ENCODE measurements at regions not wholly inside any gene's neighbourhood (a gene's known extent, or its start where the extent isn't known, plus 50 kb on each side); places are given as distances from the start of the nearest gene placed in this dataset.

DNA sequence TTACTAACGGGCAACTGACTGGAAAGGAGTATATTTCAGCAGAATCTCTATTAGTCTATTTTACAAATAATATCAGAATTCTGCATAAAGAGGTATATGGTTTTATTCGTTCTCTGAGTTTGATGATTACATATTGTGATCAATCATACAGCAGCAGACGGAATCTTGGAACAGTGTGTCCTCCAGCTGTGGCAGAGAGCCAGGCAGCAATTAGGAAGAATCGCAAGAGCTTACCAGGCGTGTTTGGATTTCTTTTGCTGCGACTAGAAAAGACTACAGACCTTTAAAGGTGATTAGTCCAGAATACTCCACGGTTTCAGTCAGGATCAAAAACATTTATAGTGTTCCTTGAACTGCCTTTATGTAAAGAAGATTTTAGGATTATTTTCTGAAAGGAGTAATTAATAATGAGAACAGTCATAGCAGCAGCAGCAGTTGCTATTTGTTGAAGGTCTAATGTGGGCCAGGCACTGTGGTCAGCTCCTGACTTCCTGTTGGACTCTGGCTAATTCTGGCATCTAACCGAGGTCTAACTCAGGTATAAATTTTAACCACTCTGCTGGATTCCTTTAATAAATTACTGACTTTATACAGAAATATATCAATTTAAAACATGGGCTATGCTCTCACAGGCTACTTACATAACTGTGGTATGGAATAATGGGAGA lies 225.3 kb upstream of the CXorf66 start:
- Histone ChIP-seq H3K79me2 (ENCODE audit: control insufficient read depth, insufficient read depth, low read length) (no peaks in the 10 kb centered on the region), H3K4me1 (ENCODE audit: control insufficient read depth, insufficient read depth, low read length) (no peaks in the 10 kb centered on the region), H3K9me3 (replicated peaks; ENCODE audit: control insufficient read depth, insufficient read depth, low read length) (no peaks in the 10 kb centered on the region), H3K4me2 (ENCODE audit: control insufficient read depth, insufficient read depth) (no peak overlapping the region), H3K4me3 (no peak overlapping the region), H3K36me3 (ENCODE audit: control insufficient read depth in 2 of 2, insufficient read depth in 2 of 2, low read length in 1 of 2) (no peaks in the 10 kb centered on the region), H3K27ac (ENCODE audit: control insufficient read depth, insufficient read depth) (no peak overlapping the region), H3K27me3 (replicated peaks in 1 of 2; ENCODE audit: control insufficient read depth in 2 of 2, insufficient read depth in 2 of 2, low read length in 1 of 2) (no peaks in the 10 kb centered on the region), H4K20me1 (ENCODE audit: control insufficient read depth, insufficient read depth) (no peaks in the 10 kb centered on the region), H2AFZ (ENCODE audit: control insufficient read depth, low read depth, low read length) (no peak overlapping the region), H3K9ac (ENCODE audit: control insufficient read depth, insufficient read depth, low read length) (no peak overlapping the region)
- ATAC-seq (no peak), DNase-seq (ENCODE audit: low read depth, low spot score) (no peak), FAIRE-seq (no peak)
- no TSS peak for BruUV-seq (replicated peaks)
- TF ChIP-seq EZH2 (IDR thresholded peaks at IDR 0.05; ENCODE audit: borderline replicate concordance, control insufficient read depth, low read depth, low read length) (no peak), CBX5 (IDR thresholded peaks at IDR 0.05; ENCODE audit: low read depth) (no peak), MYC (IDR thresholded peaks at IDR 0.05; ENCODE audit: insufficient read depth, insufficient read length, insufficient replicate concordance, low read length, severe bottlenecking) (no peak), MTA2 (IDR thresholded peaks at IDR 0.05; ENCODE audit: low read depth) (no peak), JUNB (IDR thresholded peaks at IDR 0.05) (no peak)
- TF ChIP-seq, protein P1, sequence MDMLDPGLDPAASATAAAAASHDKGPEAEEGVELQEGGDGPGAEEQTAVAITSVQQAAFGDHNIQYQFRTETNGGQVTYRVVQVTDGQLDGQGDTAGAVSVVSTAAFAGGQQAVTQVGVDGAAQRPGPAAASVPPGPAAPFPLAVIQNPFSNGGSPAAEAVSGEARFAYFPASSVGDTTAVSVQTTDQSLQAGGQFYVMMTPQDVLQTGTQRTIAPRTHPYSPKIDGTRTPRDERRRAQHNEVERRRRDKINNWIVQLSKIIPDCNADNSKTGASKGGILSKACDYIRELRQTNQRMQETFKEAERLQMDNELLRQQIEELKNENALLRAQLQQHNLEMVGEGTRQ (IDR thresholded peaks at IDR 0.05; ENCODE audit: borderline replicate concordance, low read depth, low read length), result no peak
- in situ Hi-C loops (cut with MboI), result no loop called here
- POLR2A ChIA-PET, result no interaction called here
- intact Hi-C loops (cut with micrococcal nuclease; ENCODE audit: unreplicated experiment), result no loop called here
- SMC1A ChIA-PET (ENCODE audit: uncharacterized antibody, unreplicated experiment), result no interaction called here
- WGBS (ENCODE audit: insufficient coverage, insufficient replicate concordance, low lambda C conversion rate, missing lambda C conversion rate), result 23% methylated on average over 8 of the region's 8 CpGs
- CTCF ChIA-PET, result interaction anchor here (0.8 kb wide), 1 partner anchor 61 kb away, joined by 3 read pairs; no protein-coding TSS in a partner anchor
- RAD21 ChIA-PET (ENCODE audit: unreplicated experiment), result no interaction called here

DNA sequence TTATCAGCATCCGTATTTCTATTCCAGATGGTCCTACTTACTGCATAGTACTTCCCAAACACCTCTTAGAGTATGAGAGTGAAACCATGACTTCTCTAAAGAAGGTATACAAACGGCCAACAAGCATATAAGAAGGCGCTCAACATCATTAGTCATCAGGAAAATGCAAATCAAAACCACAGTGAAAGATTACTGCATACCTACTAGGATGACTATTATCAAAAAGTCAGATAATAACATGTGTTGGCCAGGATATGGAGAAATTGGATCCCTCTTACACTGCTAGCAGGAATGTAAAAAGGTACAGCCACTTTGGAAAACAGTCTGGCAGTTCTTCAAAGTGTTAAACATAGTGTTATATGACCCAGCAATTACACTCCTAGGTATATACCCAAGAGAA lies 215.3 kb upstream of the CXorf66 start:
- in situ Hi-C loops (cut with MboI) (no loop called here), intact Hi-C loops (cut with micrococcal nuclease; ENCODE audit: unreplicated experiment) (no loop called here)
- H3K36me3 ChIP-seq (ENCODE audit: control insufficient read depth in 2 of 2, insufficient read depth in 2 of 2, low read length in 1 of 2), result no peaks in the 10 kb centered on the region
- FAIRE-seq (no peak), ATAC-seq (no peak), DNase-seq (ENCODE audit: low read depth, low spot score) (no peak)
- no peak overlapping the region for H3K4me2 ChIP-seq (ENCODE audit: control insufficient read depth, insufficient read depth)
- no peaks in the 10 kb centered on the region for H3K4me1 ChIP-seq (ENCODE audit: control insufficient read depth, insufficient read depth, low read length)
- WGBS (ENCODE audit: insufficient coverage, insufficient replicate concordance, low lambda C conversion rate, missing lambda C conversion rate), result 28% methylated on average over 3 of the region's 3 CpGs
- no peak overlapping the region for H3K27ac ChIP-seq (ENCODE audit: control insufficient read depth, insufficient read depth)
- CTCF ChIA-PET, result no interaction called here
- no peaks in the 10 kb centered on the region for H4K20me1 ChIP-seq (ENCODE audit: control insufficient read depth, insufficient read depth)
- BruUV-seq (replicated peaks), result no TSS peak
- no peak overlapping the region for H2AFZ ChIP-seq (ENCODE audit: control insufficient read depth, low read depth, low read length)
- no peaks in the 10 kb centered on the region for H3K79me2 ChIP-seq (ENCODE audit: control insufficient read depth, insufficient read depth, low read length)
- RAD21 ChIA-PET (ENCODE audit: unreplicated experiment), result no interaction called here
- SMC1A ChIA-PET (ENCODE audit: uncharacterized antibody, unreplicated experiment), result no interaction called here
- POLR2A ChIA-PET, result no interaction called here
- no peak overlapping the region for H3K9ac ChIP-seq (ENCODE audit: control insufficient read depth, insufficient read depth, low read length)
- H3K9me3 ChIP-seq (replicated peaks; ENCODE audit: control insufficient read depth, insufficient read depth, low read length), result no peaks in the 10 kb centered on the region
- H3K27me3 ChIP-seq (replicated peaks in 1 of 2; ENCODE audit: control insufficient read depth in 2 of 2, insufficient read depth in 2 of 2, low read length in 1 of 2), result no peaks in the 10 kb centered on the region
- H3K4me3 ChIP-seq, result no peak overlapping the region
- TF ChIP-seq CEBPB (IDR thresholded peaks at IDR 0.05; ENCODE audit: borderline replicate concordance in 1 of 2, low read depth in 2 of 2, low read length in 2 of 2) (no peak), RAD51 (IDR thresholded peaks at IDR 0.05) (no peak), RAD21 (IDR thresholded peaks at IDR 0.05; ENCODE audit: insufficient read depth, low read depth, low read length) (no peak), NFIC (IDR thresholded peaks at IDR 0.05; ENCODE audit: low read depth, low read length) (no peak), NFYA (IDR thresholded peaks at IDR 0.05; ENCODE audit: borderline replicate concordance, low read depth, low read length) (no peak), IKZF2 (IDR thresholded peaks at IDR 0.05) (no peak), RFX5 (IDR thresholded peaks at IDR 0.05; ENCODE audit: low read depth, low read length) (no peak)
- TF ChIP-seq, protein P2, sequence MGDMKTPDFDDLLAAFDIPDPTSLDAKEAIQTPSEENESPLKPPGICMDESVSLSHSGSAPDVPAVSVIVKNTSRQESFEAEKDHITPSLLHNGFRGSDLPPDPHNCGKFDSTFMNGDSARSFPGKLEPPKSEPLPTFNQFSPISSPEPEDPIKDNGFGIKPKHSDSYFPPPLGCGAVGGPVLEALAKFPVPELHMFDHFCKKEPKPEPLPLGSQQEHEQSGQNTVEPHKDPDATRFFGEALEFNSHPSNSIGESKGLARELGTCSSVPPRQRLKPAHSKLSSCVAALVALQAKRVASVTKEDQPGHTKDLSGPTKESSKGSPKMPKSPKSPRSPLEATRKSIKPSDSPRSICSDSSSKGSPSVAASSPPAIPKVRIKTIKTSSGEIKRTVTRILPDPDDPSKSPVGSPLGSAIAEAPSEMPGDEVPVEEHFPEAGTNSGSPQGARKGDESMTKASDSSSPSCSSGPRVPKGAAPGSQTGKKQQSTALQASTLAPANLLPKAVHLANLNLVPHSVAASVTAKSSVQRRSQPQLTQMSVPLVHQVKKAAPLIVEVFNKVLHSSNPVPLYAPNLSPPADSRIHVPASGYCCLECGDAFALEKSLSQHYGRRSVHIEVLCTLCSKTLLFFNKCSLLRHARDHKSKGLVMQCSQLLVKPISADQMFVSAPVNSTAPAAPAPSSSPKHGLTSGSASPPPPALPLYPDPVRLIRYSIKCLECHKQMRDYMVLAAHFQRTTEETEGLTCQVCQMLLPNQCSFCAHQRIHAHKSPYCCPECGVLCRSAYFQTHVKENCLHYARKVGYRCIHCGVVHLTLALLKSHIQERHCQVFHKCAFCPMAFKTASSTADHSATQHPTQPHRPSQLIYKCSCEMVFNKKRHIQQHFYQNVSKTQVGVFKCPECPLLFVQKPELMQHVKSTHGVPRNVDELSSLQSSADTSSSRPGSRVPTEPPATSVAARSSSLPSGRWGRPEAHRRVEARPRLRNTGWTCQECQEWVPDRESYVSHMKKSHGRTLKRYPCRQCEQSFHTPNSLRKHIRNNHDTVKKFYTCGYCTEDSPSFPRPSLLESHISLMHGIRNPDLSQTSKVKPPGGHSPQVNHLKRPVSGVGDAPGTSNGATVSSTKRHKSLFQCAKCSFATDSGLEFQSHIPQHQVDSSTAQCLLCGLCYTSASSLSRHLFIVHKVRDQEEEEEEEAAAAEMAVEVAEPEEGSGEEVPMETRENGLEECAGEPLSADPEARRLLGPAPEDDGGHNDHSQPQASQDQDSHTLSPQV (IDR thresholded peaks at IDR 0.05), result no peak
